ENCODE measurements at regions not wholly inside any gene's neighbourhood (a gene's known extent, or its start where the extent isn't known, plus 50 kb on each side); places are given as distances from the start of the nearest gene placed in this dataset.

DNA sequence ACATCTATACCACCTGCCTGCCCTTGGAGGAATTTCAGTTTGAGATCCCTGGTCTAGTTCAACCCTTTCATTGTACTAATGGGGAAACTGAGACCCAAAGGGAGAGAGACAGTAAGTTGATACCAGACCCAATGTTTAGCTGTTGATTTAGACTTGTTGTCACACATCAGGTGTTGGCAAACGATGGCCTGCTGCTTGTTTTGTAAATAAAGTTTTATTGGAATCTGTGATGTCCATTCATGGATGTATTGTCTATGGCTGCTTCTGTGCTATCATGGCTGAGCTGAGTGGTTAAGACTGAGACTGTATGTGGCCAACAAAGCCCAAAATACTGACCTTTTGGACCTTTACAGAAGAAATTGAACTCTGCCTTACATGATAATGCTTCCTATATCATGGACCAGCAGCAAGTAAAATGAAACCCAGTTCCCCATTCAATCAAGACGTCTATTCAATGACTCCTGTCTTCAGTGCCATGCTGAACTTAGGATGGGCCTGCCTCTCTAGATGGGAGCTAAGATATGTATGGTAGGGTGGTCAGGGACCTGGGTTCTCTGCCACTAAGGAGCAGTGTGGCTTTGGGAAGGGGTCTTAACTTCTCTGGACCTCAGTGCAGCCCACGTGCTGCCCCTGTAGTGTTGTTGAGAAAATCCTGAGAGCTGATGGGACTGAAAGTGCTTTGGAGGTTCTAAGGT, 111.0 kb downstream of the IRX5 start:
- H3K9ac ChIP-seq (ENCODE audit: low read depth, low read length): no peak overlapping the region
- no peaks in the 10 kb centered on the region for H3K36me3 ChIP-seq (ENCODE audit: insufficient read depth, low read length)
- no peaks in the 10 kb centered on the region; the same call in 1 of the 2 replicates for H3K4me1 ChIP-seq (ENCODE audit: insufficient read depth, low read length)
- H3K9me3 ChIP-seq (ENCODE audit: control insufficient read depth, insufficient read depth, low read length): no peaks in the 10 kb centered on the region

DNA sequence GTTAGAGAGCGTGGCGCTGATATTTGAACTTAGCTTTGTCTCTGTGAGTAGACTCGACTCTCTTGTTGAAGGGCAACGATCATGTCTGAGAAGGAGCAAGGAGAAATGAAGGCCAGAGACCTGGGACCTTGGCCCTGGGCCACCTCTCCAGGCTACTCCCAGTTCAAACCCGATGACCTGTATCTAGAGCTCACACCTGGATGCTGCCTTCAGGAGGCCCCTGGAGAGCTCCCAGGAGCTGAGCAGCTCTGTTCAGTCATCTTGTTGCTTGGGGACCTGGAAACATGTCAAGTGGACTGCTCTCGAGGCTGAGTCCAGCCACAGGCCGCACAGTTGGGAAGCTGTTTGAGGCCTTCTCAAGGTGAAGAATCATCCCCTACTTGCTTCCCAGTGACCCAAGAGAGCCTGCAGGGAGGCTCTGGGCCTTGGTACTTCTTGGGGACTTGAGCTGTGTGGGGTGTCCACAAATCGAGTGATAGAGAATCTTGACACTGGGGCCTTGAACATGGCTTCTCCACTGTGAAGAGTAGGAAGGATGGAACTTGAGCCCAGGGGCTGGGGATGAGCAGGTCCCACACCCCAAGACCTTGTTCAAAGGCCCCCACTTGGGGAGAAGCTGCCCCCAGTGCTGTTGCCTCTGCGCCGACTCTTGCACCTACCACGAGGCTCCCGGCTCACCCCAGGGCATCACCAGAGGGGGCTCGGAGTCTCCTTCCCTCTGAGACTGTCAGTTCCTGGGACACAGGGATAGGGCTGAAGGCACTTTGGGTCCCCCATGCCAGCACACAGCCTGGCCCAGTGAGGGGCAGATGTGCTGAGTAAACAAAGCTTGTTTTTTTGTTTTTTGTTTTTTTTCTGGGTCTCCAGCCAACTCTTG, 112.1 kb downstream of the IRX5 start:
- no peaks in the 10 kb centered on the region for H3K36me3 ChIP-seq (ENCODE audit: insufficient read depth, low read length)
- no peaks in the 10 kb centered on the region; the same call in 1 of the 2 replicates for H3K4me1 ChIP-seq (ENCODE audit: insufficient read depth, low read length)
- H3K9me3 ChIP-seq (ENCODE audit: control insufficient read depth, insufficient read depth, low read length): no peaks in the 10 kb centered on the region
- no peak overlapping the region for H3K9ac ChIP-seq (ENCODE audit: low read depth, low read length)

DNA sequence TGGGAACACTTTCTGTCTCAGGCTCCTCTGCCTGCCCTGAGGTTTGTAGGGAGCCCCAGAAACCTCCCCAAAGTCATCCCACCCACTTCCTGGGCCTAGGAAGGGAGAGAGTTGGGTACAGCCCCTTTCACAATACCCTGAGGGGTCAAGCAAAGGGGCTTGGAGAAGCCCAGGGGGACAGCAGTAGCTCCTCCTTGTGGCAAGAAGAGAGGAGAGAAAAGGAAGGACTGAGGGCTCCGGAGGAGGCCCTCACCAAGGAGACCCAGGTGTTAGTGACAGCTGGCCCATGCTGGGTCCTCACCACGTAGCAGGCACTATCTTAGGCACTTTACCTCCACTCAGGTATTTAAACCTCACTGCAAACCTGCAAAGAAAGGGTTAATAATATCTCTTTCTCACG, 112.8 kb downstream of the IRX5 start:
- H3K4me1 ChIP-seq (ENCODE audit: insufficient read depth, low read length): no peaks in the 10 kb centered on the region; the same call in 1 of the 2 replicates
- no peaks in the 10 kb centered on the region for H3K36me3 ChIP-seq (ENCODE audit: insufficient read depth, low read length)
- H3K9me3 ChIP-seq (ENCODE audit: control insufficient read depth, insufficient read depth, low read length): no peaks in the 10 kb centered on the region
- no peak overlapping the region for H3K9ac ChIP-seq (ENCODE audit: low read depth, low read length)

DNA sequence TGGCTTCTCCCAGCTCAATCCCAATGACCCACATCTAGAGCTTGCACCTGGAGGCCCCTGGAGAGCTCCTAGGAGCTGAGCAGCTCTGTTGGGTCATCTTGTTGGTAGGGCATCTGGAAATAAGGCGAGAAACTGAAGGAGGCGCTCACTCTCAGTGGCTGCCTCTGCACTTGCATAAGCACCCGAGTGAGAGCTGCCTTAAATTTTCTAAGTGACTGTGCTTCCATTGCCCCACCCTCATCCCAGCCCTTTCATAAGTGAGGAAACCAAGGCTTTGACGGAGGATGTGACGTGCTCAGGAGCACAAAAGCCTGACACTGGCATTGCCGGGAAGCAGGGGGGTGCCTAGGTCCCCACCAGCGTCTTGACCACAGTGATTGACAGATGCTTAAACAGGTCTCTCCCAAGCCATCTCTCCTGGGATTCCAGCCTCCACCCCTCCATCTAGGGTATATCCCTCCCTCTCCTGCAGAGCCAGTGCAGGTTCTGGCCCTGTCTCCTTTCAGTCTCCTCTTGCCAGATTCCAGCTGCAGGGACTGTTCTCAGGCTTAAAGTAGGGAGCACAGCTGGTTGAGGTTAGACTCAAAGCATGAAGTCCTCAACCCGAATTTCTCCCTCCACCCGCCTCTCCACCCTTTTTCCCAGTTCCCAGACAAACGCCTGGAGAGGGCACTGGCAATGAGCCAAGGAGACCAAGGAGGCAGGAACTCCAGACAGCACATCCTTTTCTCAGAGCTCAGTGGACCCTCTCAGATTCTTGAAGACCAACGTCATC, 113.7 kb downstream of the IRX5 start:
- Histone ChIP-seq H3K9ac (ENCODE audit: low read depth, low read length) (no peak overlapping the region), H3K9me3 (ENCODE audit: control insufficient read depth, insufficient read depth, low read length) (no peaks in the 10 kb centered on the region), H3K4me1 (ENCODE audit: insufficient read depth, low read length) (no peaks in the 10 kb centered on the region; the same call in 1 of the 2 replicates), H3K36me3 (ENCODE audit: insufficient read depth, low read length) (no peaks in the 10 kb centered on the region)

DNA sequence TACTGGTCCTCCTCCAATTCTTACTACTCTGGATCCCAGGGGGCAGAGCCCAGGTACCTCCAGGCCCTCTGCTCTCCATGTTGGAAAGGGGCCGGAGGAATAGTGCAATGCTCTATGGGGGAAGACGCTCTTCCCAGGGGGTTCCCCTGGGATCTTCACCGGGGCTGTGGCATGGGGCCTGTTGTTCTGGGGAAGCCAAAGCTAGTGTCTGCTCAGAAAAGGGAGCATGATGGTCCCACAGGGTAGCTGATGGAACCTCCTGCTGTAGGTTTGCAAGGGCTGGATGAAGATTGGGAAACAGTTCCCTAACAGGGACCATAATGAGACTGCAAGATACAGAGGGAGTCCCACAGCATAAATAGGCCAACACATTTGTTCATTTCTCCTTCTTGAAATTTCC, 114.7 kb downstream of the IRX5 start:
- Histone ChIP-seq H3K9ac (ENCODE audit: low read depth, low read length) (no peak overlapping the region), H3K9me3 (ENCODE audit: control insufficient read depth, insufficient read depth, low read length) (no peaks in the 10 kb centered on the region), H3K4me1 (ENCODE audit: insufficient read depth, low read length) (no peaks in the 10 kb centered on the region), H3K36me3 (ENCODE audit: insufficient read depth, low read length) (no peaks in the 10 kb centered on the region)

DNA sequence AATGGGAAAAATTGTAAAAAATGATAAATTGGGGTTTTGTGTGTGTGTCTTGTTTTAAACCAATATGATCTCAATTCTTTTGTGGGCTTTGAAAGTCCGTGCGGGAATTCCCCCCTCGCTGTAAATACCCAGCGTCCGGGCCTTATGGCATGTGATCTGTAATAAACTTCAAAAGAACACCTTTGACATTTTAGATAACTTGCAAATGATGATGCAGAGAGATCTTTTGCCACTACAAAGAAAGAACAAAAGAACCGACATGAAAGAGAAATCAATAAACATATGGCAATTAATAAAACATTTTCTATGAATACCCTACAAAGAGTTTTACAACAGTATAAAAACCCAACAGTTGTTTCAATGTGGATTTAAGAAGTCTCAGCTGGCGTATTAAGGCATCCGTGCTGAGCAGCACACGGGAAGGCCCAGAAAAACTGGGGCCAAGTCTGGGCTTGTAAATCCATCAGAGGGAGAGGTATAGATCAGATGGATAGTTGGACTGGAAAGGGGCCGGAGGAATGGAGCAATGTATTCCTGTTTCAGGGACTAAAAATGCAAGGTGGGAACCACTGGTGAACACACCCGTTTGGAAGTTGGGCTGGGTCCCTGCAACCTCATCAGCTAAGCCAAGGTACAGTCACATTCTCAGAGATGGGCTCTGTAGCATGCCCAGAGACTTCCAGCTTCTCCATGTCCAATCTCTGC, 115.2 kb downstream of the IRX5 start:
- no peaks in the 10 kb centered on the region for H3K4me1 ChIP-seq (ENCODE audit: insufficient read depth, low read length)
- H3K36me3 ChIP-seq (ENCODE audit: insufficient read depth, low read length): no peaks in the 10 kb centered on the region
- no peak overlapping the region for H3K9ac ChIP-seq (ENCODE audit: low read depth, low read length)
- H3K9me3 ChIP-seq (ENCODE audit: control insufficient read depth, insufficient read depth, low read length): no peaks in the 10 kb centered on the region

DNA sequence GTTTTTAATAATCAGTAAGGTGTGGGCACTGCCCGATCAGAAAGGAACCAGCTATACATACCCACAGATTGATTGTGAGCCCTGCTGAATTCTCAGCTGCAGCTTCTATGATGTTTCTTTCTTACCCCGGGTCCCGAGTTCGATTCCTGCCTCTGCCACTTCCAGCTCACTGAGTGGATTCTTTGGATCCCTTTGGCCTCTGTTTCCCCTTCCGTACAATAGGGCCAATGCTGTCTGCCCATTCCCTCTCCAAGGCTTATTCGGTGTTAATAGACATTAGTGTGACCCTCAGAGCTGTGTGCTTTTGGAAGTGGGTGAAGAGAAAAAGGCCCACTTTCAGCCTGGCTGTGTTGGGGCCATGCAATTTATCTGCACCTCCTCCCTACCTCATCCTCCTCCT, 115.8 kb downstream of the IRX5 start:
- no peaks in the 10 kb centered on the region for H3K4me1 ChIP-seq (ENCODE audit: insufficient read depth, low read length)
- no peak overlapping the region for H3K9ac ChIP-seq (ENCODE audit: low read depth, low read length)
- no peaks in the 10 kb centered on the region for H3K36me3 ChIP-seq (ENCODE audit: insufficient read depth, low read length)
- no peaks in the 10 kb centered on the region for H3K9me3 ChIP-seq (ENCODE audit: control insufficient read depth, insufficient read depth, low read length)

DNA sequence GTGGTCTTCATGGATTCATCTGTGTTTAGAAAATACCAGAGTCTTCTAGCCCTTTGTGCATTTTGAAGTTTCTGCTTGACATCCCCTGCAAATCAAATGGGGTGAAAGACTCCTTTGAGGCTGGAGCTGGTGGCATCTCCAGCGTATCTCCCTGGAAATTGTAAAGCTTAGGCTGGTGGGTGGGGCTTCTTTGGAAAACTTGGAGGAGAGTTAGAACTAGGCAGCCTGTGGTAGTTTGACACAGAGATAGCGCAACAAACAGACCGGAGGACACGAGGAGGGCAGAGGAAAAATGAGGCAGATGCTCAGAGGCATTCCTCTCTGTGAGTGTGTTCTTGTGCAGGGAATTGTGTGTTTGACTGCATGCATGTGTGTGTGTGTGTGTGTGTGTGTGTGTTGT, 116.3 kb downstream of the IRX5 start:
- Histone ChIP-seq H3K36me3 (ENCODE audit: insufficient read depth, low read length) (no peaks in the 10 kb centered on the region), H3K9ac (ENCODE audit: low read depth, low read length) (no peak overlapping the region), H3K9me3 (ENCODE audit: control insufficient read depth, insufficient read depth, low read length) (no peaks in the 10 kb centered on the region), H3K4me1 (ENCODE audit: insufficient read depth, low read length) (no peaks in the 10 kb centered on the region)

DNA sequence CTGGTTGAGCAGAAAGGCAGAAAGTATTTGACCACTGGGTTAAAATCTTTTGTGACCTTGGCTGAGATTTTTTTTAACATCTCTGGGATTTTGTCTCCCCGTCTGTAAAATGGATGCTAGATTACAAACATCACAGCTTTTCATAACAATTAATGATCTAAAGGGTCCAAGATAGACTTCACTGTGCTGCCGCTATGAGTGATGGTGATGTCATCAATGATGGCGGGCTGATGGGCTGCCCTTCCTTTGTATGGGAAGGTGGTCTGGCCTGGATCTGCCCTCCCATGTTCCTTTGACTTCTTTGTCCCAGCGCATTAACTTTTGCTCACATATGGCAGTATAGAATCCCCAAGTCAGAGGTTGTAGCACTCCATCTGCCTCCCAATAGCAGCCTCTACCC, 116.7 kb downstream of the IRX5 start:
- H3K4me1 ChIP-seq (ENCODE audit: insufficient read depth, low read length): no peaks in the 10 kb centered on the region
- no peaks in the 10 kb centered on the region for H3K36me3 ChIP-seq (ENCODE audit: insufficient read depth, low read length)
- no peaks in the 10 kb centered on the region for H3K9me3 ChIP-seq (ENCODE audit: control insufficient read depth, insufficient read depth, low read length)
- no peak overlapping the region for H3K9ac ChIP-seq (ENCODE audit: low read depth, low read length)

DNA sequence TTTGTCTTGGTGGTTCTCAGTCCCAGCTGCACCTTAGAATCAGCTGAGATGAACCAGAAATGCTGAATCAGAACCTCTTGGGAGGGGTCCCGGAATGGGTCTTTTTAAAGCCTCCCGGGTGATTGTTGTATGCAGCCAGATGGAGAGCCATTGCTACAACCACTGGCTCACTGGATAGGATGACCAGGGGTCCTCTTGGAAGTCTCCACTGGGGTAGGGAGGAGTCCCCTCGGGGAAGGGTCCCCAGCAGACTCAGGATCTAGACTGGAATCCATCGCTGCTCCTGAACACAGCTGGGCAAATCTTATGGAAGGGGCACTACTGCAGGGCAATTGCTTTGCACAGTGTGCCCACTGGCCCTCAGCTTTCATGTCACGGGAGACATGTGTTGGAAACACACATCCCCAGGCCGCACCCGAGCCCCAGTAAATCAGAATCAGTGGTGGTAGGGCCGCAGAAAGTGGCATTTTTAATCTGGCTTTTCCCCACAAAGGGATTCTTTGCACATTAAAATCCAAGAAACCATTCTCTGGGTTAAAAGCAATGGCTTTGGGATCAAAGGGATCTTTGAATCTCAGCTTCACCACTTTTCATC, 117.3 kb downstream of the IRX5 start:
- no peaks in the 10 kb centered on the region for H3K4me1 ChIP-seq (ENCODE audit: insufficient read depth, low read length)
- no peak overlapping the region for H3K9ac ChIP-seq (ENCODE audit: low read depth, low read length)
- H3K36me3 ChIP-seq (ENCODE audit: insufficient read depth, low read length): no peaks in the 10 kb centered on the region
- no peaks in the 10 kb centered on the region for H3K9me3 ChIP-seq (ENCODE audit: control insufficient read depth, insufficient read depth, low read length)

DNA sequence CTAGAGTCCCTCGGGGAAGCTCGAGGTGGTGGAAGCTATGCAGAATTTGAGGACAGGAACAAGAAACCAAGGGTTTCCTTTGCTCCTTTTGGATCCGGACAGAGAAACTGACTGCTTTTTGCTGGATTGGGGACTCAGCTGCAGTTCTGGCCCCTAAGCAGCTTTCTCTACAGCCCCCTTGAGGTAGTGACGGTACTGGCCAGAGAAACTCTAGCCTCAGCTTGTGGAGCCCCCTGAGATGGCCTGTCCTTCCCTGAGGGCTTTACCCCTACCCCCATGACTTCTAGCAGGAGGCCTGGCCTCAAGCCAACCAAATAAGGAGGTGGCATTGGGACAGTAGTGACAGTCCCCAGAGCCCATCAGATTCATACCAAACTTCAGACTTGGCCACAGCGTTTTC, 118.1 kb downstream of the IRX5 start:
- no peak overlapping the region for H3K9ac ChIP-seq (ENCODE audit: low read depth, low read length)
- H3K4me1 ChIP-seq (ENCODE audit: insufficient read depth, low read length): no peaks in the 10 kb centered on the region
- no peaks in the 10 kb centered on the region for H3K36me3 ChIP-seq (ENCODE audit: insufficient read depth, low read length)
- H3K9me3 ChIP-seq (ENCODE audit: control insufficient read depth, insufficient read depth, low read length): no peaks in the 10 kb centered on the region

DNA sequence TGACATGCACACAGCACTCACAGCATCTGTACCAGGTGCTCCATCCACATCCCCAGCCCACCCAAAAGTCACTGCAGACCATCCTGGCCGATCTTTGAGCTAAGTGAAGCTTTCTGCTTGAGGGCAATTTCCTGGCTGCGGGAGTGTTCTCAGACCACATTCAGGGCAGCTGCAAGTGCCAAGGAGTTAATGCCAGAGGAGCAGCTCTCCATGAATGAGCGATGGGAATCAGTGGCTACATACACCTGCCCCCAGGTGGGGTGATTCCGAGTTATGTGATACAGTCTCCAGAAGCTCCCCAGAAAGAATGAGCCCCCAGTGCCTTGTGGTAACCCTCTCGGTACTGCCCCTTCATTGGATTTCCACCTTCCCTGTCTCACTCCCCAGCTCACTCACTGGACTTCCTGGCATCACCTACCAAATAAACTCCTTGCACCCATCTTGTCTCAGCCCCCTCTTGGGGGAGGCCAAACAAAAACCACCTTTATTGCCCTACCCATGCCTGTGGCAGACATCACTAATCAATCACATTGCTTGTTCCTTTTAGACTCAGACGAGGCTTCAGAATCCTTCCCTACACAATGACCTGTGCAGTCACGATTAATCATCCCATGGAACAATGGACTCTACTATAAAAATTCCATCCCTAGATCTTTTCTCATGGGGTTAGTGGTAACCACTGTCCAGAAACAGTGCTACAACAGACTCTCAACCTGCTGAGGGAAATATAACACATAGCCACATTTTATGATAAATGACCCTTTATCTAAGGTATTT, 121.1 kb downstream of the IRX5 start:
- Histone ChIP-seq H3K4me1 (ENCODE audit: insufficient read depth, low read length) (peaks cover 2% of the 10 kb centered on the region; the same call in 1 of the 2 replicates), H3K9ac (ENCODE audit: low read depth, low read length) (no peak overlapping the region), H3K9me3 (ENCODE audit: control insufficient read depth, insufficient read depth, low read length) (no peaks in the 10 kb centered on the region), H3K36me3 (ENCODE audit: insufficient read depth, low read length) (no peaks in the 10 kb centered on the region)

DNA sequence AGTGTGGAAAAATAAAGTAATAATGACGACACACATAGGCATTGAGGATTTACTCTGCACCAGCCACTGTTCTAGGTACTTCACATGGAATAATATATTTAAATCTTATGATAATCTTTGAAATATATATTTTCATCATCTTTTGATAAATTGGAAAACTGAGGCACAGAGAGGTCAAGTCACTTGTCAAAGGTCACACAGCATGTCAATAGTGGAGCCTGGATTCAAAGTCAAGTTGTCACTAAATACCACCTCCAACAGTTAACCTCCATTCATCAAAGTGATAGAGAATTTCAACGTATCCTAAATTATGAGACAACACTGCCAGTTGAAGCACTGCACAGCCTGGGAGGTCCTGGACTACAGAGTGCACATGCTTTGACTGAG, 121.7 kb downstream of the IRX5 start:
- H3K9me3 ChIP-seq (ENCODE audit: control insufficient read depth, insufficient read depth, low read length): no peaks in the 10 kb centered on the region

More for the DNA sequence above, 121.7 kb downstream of the IRX5 start:
- no peak overlapping the region for H3K9ac ChIP-seq (ENCODE audit: low read depth, low read length)
- no peaks in the 10 kb centered on the region for H3K36me3 ChIP-seq (ENCODE audit: insufficient read depth, low read length)
- H3K4me1 ChIP-seq (ENCODE audit: insufficient read depth, low read length): peaks cover 2% of the 10 kb centered on the region; the same call in 1 of the 2 replicates

All from ES-I3 (cell line).